ENCODE measurements at regions not wholly inside any gene's neighbourhood (a gene's known extent, or its start where the extent isn't known, plus 50 kb on each side); places are given as distances from the start of the nearest gene placed in this dataset.

GRCh38 chr4:147094238-147094637 is 148.6 kb upstream of the TTC29 start:
- WGBS, 2 donors: 89 to 92% methylated on average over 2 of the region's 2 CpGs
- DNase-seq: no peak

DNA sequence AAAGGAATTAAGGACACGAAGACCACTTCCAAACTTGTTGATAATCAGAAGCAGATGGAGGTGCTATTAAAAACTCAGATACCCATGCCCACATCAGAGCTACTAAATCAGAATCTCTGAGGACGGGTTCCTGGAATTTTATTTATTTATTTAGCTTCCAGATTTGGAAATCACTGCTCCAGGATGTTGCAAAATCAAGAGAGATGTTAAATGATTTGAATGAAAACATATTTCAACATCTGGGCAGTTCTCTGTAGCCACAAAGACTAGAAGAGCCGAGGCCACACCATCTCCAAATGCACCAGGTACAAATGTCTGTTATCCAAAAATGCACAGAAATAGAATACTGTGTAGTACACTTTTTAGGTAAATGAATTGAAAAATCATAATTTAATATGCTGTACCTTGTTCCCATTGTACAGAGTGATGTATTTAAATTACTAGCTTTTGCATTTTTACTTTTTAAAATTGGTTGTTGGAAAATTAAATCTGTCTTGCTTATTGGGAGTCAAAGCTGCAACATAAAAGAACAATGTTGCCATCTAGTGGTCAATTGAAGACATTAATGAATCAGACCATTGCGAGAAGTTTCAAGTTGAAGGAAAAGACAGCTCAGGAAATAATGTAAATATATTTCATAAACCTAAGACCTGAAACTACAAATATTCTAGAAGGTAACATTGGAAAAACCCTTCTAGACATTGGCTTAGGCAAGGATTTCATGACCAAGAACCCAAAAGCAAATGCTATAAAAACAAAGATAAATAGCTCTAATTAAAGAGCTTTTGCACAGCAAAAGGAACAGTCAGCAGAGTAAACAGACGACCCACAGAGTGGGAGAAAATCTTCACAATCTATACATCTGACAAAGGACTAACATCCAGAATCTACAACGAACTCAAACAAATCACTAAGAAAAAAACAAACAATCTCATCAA is 151.3 kb upstream of the TTC29 start:
- Histone ChIP-seq H3K27ac (no peak overlapping the region), H3K4me1 (peaks cover 0 to 5% (median 0%) of the 10 kb centered on the region in 9 donors), H3K9me3 (no peaks in the 10 kb centered on the region), H3K4me3 (no peak overlapping the region), H3K27me3 (no peaks in the 10 kb centered on the region), H3K36me3 (no peaks in the 10 kb centered on the region)
- TF ChIP-seq, protein P1, sequence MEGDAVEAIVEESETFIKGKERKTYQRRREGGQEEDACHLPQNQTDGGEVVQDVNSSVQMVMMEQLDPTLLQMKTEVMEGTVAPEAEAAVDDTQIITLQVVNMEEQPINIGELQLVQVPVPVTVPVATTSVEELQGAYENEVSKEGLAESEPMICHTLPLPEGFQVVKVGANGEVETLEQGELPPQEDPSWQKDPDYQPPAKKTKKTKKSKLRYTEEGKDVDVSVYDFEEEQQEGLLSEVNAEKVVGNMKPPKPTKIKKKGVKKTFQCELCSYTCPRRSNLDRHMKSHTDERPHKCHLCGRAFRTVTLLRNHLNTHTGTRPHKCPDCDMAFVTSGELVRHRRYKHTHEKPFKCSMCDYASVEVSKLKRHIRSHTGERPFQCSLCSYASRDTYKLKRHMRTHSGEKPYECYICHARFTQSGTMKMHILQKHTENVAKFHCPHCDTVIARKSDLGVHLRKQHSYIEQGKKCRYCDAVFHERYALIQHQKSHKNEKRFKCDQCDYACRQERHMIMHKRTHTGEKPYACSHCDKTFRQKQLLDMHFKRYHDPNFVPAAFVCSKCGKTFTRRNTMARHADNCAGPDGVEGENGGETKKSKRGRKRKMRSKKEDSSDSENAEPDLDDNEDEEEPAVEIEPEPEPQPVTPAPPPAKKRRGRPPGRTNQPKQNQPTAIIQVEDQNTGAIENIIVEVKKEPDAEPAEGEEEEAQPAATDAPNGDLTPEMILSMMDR (IDR thresholded peaks at IDR 0.05): peak; percentile 61 to 85 (median 71)
- ATAC-seq (peak in 3 of 8 donors; percentile 22 to 65 (median 47)), DNase-seq (no peak)
- intact Hi-C loops (cut with DNase I): loop anchor here in 8 of 10 donors (1.0 to 5.0 kb wide), 9 partner anchors 76 to 1000 kb away; no protein-coding TSS in a partner anchor
- WGBS, 2 donors: 22 to 25% methylated on average over 6 of the region's 6 CpGs

More at GRCh38 chr4:147094238-147094637, 148.6 kb upstream of the TTC29 start:
- TF ChIP-seq, protein P1 (IDR thresholded peaks at IDR 0.05): peak in 7 of 9 donors; percentile 15 to 38 (median 27)
- H3K27ac ChIP-seq: no peak overlapping the region
- H3K9me3 ChIP-seq: no peaks in the 10 kb centered on the region
- peaks cover 0 to 5% (median 0%) of the 10 kb centered on the region in 9 donors for H3K4me1 ChIP-seq
- intact Hi-C loops (cut with DNase I): loop anchor here in 4 of 10 donors (5.0 kb wide), 2 partner anchors 77 to 752 kb away; no protein-coding TSS in a partner anchor
- H3K36me3 ChIP-seq: no peaks in the 10 kb centered on the region
- no peak for ATAC-seq
- H3K27me3 ChIP-seq: peaks cover 0 to 5% (median 0%) of the 10 kb centered on the region in 7 donors
- no peak overlapping the region for H3K4me3 ChIP-seq

GRCh38 chr4:147101678-147102077 is 156.0 kb upstream of the TTC29 start:
- intact Hi-C loops (cut with DNase I): loop anchor here in 1 of 10 donors (10.0 kb wide), 1 partner anchor 493 kb away; no protein-coding TSS in a partner anchor
- Histone ChIP-seq H3K36me3 (no peaks in the 10 kb centered on the region), H3K27ac (no peak overlapping the region), H3K27me3 (no peaks in the 10 kb centered on the region), H3K4me3 (no peak overlapping the region), H3K9me3 (no peaks in the 10 kb centered on the region), H3K4me1 (peaks cover 0 to 25% (median 17%) of the 10 kb centered on the region in 9 donors)
- TF ChIP-seq, protein P1 (IDR thresholded peaks at IDR 0.05): no peak
- WGBS, 2 donors: 44 to 46% methylated on average over 2 of the region's 2 CpGs
- ATAC-seq: no peak
- no peak for DNase-seq

DNA sequence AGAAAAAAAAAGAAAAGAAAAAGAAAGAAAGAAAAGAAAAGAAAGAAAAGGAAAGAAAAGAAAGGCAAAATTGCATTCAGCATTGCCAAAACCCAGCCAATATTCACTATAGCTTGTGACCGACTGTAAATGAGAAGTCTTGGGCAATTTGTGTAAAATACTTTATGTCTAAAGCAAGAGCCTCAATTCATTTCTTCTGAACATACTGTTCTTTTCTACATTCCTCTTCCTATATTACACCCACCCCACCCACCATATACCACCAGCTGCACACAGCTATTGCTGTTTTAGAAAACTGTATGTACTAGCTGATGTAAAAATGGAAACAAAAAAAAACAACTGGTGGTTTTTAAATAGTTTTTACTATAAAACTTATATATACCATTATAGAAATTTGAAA is 156.9 kb upstream of the TTC29 start:
- peaks cover 0 to 24% (median 17%) of the 10 kb centered on the region in 9 donors for H3K4me1 ChIP-seq
- no peaks in the 10 kb centered on the region for H3K27me3 ChIP-seq
- no peak overlapping the region for H3K27ac ChIP-seq
- H3K36me3 ChIP-seq: no peaks in the 10 kb centered on the region
- TF ChIP-seq, protein P1 (IDR thresholded peaks at IDR 0.05): no peak
- 95 to 98% methylated on average over 1 of the region's 1 CpG for WGBS, 2 donors
- H3K4me3 ChIP-seq: no peak overlapping the region
- intact Hi-C loops (cut with DNase I): loop anchor here in 1 of 10 donors (10.0 kb wide), 1 partner anchor 492 kb away; no protein-coding TSS in a partner anchor
- no peaks in the 10 kb centered on the region for H3K9me3 ChIP-seq
- ATAC-seq (no peak), DNase-seq (no peak)

Measured in heart right ventricle (tissue), 16 donors.